HFF-Myc (cell line): ENCODE measurements at regions not wholly inside any gene's neighbourhood (a gene's known extent, or its start where the extent isn't known, plus 50 kb on each side); places are given as distances from the start of the nearest gene placed in this dataset.
A peak's percentile ranks its signal among the peaks of the same experiment; 100 is the strongest.
"Not testable (repeated sequence)": the region's sequence is repeated elsewhere in the genome, so short reads cannot be mapped to it uniquely, and the experiment has no call there.

ENCODE experiments used
- DNase-seq: peaks from one replicate; pipeline ENCODE4 v3.0.0-alpha.2; 2011; ENCODE audit warnings: low read depth; ENCODE audit errors: extremely low read depth
- H3K4me3 ChIP-seq: replicated peaks from 2 replicates; pipeline ENCODE4 v1.5.1; 2011; ENCODE audit warnings: low read depth, mild to moderate bottlenecking, control low read depth, low read length
- TF ChIP-seq, protein P1 (sequence below): IDR thresholded peaks from 2 replicates; pipeline ENCODE4 v1.5.1; 2012; ENCODE audit warnings: mild to moderate bottlenecking, low read depth, low read length, control low read depth; ENCODE audit errors: missing control alignments

DNA sequence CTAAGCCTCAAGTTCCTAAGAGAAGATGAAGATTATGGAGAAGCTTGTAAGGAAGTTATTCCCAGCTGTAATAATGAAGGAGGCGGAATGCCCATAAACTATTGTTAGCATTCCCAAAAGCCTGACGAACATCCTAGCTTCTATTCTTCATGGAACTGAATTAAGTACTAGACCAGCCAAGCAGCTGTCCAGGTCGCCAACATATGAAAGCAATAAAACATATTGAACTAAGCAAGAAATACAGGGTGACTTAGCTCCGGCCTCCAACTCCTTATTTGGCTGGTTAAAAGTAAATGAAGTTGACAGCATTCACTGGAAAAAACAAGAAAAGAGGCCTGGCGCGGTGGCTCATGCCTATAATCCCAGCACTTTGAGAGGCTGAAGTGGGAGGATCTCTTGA, 174.0 kb upstream of the TPM1 start:
- TF ChIP-seq, protein P1, sequence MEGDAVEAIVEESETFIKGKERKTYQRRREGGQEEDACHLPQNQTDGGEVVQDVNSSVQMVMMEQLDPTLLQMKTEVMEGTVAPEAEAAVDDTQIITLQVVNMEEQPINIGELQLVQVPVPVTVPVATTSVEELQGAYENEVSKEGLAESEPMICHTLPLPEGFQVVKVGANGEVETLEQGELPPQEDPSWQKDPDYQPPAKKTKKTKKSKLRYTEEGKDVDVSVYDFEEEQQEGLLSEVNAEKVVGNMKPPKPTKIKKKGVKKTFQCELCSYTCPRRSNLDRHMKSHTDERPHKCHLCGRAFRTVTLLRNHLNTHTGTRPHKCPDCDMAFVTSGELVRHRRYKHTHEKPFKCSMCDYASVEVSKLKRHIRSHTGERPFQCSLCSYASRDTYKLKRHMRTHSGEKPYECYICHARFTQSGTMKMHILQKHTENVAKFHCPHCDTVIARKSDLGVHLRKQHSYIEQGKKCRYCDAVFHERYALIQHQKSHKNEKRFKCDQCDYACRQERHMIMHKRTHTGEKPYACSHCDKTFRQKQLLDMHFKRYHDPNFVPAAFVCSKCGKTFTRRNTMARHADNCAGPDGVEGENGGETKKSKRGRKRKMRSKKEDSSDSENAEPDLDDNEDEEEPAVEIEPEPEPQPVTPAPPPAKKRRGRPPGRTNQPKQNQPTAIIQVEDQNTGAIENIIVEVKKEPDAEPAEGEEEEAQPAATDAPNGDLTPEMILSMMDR: no peak
- DNase-seq: peak; percentile 78
- no peak overlapping the region for H3K4me3 ChIP-seq

DNA sequence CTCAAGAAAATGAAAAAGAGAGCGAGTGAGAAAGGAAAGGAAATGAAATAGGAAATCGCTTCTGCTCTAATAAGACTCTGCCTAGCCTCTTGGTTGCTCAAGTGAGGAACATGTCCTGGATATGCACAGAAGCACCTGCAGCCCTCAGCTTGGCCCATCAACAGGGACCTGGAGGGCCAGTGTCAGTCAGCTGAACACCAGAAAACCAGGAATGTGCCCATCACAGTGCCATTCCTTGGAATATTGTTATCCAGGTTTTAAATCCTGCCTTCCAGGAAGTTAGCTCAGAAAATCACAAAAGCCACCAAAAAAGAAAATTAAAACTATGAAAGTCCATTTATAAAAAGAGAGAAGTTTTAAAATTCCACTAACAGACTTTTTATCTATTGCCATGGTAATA, 173.4 kb upstream of the TPM1 start:
- no peak for DNase-seq
- TF ChIP-seq, protein P1: no peak
- H3K4me3 ChIP-seq: no peak overlapping the region

DNA sequence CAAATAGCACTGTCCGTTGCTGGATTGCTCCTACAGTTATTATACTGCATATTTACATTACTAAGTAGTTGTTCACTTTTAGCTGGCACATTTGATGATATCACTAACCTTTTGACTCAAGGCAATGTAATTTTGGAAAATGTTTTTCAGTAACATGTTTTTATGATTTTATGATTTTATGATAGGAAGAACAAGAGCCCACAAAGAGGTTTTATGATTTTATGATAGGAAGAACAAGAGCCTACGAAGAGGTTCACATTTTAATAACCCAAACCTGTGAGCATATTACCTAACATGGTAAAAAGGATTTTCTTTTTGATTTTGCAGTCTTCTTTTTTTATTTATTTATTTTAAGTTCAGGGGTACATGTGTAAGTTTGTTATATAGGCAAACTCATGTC, 172.3 kb upstream of the TPM1 start:
- TF ChIP-seq, protein P1: no peak
- no peak overlapping the region for H3K4me3 ChIP-seq
- no peak for DNase-seq

DNA sequence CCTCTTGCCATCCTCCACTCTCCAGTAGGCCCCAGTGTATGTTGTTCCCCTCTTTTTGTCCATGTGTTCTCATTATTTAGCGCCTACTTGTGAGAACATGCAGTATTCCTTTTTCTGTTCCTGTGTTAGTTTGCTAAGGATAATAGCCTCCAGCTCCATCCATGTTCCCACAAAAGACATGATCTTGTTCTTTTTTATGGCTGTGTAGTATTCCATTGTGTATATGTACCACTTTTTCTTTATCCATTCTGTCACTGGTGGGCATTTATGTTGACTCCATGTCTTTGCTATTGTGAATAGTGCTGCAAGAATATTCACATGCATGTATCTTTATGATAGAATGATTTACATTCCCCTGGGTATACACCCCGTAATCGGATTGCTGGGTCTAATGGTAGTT, 171.8 kb upstream of the TPM1 start:
- not testable (repeated sequence) for H3K4me3 ChIP-seq

GRCh38 chr15:62873203-62873602, 169.3 kb upstream of the TPM1 start:
- TF ChIP-seq, protein P1: no peak
- no peak for DNase-seq
- H3K4me3 ChIP-seq: no peak overlapping the region

More for the DNA sequence above, 171.8 kb upstream of the TPM1 start:
- not testable (repeated sequence) for DNase-seq

DNA sequence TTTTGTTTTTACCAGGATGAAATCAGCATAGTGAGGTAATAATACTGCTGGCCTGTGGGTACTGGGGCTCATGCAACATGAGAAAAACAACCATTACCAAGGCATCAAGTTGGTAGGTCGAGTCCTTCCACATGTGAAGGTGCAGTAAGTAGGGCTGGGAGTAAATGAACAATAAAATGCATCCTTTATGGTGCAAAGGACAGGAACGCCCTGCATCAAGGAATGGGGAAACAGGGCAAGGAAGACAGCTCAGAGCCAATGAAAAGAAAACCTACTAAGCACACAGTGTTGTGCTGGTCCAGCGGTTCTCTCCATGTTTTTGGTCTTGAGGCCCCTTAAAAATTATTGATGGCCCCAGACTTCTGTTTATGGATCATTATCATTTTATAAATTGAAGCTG, 168.5 kb upstream of the TPM1 start:
- no peak for DNase-seq
- H3K4me3 ChIP-seq: no peak overlapping the region
- TF ChIP-seq, protein P1: no peak

GRCh38 chr15:62874959-62875625, 167.5 kb upstream of the TPM1 start:
- TF ChIP-seq, protein P1: no peak
- DNase-seq: no peak
- no peak overlapping the region for H3K4me3 ChIP-seq
